ENCODE measurements at regions not wholly inside any gene's neighbourhood (a gene's known extent, or its start where the extent isn't known, plus 50 kb on each side); places are given as distances from the start of the nearest gene placed in this dataset.
"Not testable (repeated sequence)": the region's sequence is repeated elsewhere in the genome, so short reads cannot be mapped to it uniquely, and the experiment has no call there.

DNA sequence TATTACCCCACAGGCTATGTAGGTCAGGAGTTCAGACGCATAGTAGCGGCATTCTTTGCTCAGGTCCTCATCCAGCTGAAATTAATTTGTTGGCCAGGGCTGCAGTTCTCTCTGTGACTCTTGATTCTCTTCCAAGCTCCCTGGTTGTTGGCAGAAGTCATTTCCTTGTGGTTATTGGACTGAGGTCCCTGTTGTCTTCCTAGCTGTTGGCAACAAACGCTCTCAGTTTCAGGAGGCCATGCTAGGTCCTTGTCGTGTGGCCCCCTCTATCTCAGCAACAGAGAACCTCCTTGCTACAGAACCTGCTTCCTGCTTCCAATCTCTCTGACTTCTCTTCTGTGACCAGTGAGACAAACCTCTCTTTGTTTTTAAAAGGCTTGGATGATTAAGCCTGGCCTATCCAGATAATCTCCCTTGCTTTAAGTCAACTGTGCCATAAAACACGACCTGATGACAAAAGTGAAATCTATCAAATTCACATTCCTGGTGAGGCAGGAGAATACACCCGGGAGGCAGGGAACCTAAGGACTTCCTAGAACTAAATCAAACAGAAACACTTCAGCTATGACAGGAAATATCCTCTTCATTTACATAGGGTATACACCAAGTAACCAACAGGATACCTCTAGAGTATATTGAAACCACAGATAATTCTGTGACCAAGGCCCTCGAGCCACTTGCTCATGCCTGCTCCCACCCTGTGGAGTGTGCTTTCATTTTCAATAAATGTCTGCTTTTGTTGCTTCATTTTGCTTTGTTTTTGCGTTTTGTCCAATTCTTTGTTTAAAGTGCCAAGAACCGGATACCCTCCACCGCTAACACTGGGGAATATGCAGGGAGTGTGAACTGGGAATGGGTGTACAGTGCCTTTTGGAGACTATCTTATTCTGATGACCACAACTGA lies 196.0 kb downstream of the BTBD3 start:
- no peak for DNase-seq (ENCODE audit: low read depth in 3 of 3)

DNA sequence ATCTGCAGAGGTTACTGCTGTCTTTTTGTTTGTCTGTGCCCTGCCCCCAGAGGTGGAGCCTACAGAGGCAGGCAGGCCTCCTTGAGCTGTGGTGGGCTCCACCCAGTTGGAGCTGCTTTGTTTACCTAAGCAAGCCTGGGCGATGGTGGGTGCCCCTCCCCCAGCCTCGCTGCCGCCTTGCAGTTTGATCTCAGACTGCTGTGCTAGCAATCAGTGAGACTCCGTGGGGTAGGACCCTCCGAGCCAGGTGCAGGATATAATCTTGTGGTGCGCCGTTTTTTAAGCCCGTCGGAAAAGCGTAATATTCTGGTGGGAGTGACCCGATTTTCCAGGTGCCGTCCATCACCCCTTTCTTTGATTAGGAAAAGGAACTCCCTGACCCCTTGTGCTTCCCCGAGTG lies 211.4 kb downstream of the BTBD3 start:
- not testable (repeated sequence) for DNase-seq (ENCODE audit: low read depth in 3 of 3)

DNA sequence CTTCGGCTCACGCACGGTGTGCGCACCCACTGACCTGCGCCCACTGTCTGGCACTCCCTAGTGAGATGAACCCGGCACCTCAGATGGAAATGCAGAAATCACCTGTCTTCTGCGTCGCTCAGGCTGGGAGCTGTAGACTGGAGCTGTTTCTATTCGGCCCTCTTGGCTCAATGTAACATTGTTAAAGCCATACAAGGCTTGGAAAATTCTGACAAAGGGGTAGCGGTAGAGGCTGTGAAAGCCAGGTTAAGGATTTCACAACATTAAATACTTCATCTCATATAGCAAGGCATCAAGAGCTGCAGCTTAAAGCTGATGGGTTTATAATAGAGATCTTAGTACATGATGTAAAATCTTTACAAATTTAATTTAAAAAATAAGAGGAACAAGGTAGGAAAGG lies 211.8 kb downstream of the BTBD3 start:
- DNase-seq (ENCODE audit: low read depth in 3 of 3) = not testable (repeated sequence)

DNA sequence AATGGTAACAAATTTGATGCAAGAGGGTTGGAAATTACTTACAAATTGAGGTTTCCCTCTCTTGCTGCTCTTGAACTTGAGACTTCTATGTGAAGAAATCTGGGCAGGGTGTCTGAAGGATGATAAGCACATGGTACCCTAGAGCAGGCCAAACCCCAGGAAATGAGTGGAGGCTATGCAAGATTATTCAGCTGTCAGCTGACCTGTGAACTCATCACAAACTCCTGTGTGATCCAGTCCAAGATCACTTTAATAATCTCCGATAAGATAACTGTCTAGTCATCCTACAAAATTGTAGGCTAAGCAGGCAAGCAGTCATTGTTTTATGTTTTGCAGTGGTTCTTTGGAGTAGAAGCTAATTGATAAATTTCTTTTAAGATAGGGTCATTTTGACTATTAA lies 213.1 kb downstream of the BTBD3 start:
- no peak for DNase-seq (ENCODE audit: low read depth in 3 of 3)

DNA sequence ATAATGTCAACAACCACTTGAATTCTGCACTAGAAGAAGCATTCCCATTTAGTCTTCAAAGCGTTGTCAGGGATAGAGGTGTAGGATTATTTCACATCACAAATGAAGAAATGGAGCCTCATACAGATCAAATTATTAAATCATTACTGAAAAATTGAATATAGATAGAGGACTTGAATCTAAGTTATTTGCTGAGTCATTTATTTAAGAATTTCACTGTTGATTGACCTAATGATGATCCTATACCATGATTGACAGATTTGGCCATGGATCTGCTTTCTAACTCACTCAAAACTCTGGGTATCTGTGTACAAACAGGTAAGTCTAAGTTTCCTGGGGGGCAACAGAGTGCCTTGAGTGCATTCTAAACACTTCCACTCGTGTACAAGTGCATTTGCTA lies 215.9 kb downstream of the BTBD3 start:
- DNase-seq (ENCODE audit: low read depth in 3 of 3) = no peak

DNA sequence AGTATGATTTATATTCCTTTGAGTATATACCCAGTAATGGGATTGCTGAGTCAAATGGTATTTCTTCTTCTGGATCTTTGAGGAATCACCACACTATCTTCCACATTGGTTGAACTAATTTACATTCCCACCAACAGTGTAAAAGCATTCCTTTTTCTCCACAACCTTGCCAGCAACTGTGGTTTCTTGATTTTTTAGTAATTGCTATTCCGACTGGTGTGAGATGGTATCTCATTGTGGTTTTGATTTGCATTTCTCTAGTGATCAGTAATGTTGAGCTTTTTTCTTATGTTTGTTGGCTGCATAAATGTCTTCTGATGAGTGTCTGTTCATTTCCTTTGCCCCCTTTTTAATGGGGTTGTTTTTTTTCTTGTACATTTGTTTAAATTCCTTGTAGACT lies 228.3 kb downstream of the BTBD3 start:
- DNase-seq (ENCODE audit: low read depth in 3 of 3) = not testable (repeated sequence)

DNA sequence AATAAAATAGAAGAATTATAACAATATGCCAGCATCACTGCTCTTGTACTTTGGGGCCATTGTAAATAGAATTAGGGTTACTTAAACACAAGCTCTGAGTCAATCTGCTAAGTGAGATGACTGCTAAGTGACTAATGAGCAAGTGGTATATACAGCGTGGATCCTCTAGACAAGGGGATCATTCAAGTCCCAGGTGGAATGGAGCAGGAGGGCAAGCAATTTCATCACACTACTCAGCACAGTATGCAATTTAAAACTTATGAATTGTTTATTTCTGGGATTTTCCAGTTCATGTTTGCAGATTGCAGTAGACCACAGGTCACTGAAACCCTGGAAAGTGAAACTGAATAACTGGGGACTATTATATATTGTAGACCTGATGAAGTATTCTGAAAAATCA lies 235.3 kb downstream of the BTBD3 start:
- DNase-seq (ENCODE audit: low read depth in 3 of 3) = no peak

DNA sequence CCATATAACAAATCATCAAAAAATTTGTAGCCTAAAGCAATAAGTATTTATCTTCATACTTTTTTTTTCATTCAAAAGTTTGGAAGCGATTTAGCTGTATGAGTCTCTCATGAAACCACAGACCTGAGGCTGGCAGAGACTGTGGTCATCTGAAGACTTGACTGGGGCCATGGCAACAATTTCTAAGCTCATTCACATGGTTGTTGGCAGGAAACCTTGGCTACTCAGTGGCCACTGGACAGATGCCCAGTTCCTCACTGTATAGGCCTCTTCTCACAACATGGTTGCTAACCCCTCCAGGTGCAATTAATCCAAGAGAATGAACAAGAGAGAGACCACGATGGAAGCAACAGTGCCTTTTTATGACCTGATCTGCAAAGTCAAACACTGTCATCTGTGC lies 235.9 kb downstream of the BTBD3 start:
- DNase-seq (ENCODE audit: low read depth in 3 of 3) = no peak

DNA sequence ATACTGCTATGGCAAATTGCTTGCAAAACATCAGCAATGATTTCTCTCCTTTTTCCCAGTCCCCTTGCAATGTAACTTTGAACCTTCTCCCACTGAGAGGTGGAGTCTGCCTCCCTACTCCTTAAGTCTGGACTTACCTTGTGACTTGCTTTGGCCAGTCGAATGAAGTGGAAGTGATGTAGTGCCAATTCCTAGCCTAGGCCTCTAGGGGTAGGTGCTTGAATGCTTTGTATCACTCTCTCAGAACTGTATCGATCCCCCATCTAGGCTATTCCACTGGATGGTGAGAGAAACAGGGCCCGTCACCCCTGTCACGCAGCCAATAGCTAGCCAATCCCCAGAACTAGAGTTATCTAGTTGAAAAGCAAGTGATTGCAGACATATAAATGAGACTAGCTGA lies 238.6 kb downstream of the BTBD3 start:
- DNase-seq (ENCODE audit: low read depth in 3 of 3) = no peak

DNA sequence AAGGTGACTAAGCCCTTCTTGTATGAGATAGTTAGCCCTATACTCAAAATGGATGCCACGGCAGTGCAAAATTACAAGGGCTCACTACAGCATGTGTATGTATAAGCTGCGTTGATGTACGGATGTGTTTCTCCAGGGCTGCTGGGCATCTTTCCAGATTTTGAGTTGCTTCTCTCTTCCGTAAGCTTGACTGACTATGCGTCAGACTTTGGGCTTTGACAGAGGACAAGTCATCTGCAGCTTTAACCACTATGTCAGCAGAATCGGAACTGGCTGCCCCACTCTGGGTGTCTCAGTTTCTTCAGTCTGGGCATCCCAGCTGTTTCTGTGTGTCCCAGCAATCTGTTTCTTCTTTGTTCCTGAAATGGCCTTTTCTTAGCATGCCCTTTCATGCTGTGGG lies 241.6 kb downstream of the BTBD3 start:
- no peak for DNase-seq (ENCODE audit: low read depth in 3 of 3)

DNA sequence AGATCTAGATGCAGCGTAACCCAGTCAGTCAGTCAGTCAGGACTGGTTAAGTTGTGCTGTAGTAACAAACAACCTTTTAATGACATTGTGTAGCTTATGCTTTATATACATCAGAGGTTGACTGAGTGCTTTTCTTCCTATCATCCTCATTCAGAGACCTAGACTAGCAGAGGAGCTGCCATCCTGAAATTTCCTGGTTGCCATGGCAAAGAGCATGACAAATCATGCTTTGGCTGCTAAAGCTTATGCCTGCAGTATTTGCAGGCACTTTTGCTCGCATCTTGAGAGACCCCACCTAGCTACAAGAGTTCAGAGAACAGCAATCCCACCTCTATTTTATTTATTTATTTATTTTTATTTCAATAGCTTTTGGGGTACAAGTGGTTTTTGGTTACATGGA lies 244.0 kb downstream of the BTBD3 start:
- DNase-seq (ENCODE audit: low read depth in 3 of 3) = no peak

DNA sequence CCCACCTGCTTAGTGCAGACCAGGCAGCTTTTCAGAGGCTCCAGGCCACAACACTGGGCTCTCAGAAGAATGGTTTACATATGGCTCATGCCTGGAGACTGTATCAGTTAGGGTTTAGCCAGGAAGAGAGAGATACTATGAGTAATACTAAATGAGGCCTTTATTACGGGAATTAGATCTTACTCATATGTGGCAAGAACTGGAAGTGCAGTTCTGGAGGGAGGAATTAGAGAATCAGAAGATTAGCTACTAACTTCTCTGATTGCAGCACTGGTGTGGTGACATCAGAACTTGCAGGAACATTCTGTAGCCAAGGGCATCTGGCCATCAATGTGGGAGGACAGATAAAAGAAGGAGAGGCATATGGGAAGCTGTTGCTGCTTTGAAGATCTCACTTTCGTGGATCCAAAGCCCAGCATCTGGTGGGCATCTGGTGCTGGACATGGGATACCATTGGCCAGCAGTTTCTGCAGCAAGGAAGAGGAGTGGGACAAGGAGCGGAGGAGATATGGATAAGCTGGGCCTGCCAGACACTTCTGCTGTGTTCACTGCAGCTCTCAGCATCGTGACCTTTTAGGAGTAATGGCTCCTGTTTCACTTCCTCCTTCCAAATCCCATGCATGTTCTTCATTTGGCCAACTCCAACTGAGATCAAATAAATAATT lies 248.5 kb downstream of the BTBD3 start:
- no peak for DNase-seq (ENCODE audit: low read depth in 3 of 3)

DNA sequence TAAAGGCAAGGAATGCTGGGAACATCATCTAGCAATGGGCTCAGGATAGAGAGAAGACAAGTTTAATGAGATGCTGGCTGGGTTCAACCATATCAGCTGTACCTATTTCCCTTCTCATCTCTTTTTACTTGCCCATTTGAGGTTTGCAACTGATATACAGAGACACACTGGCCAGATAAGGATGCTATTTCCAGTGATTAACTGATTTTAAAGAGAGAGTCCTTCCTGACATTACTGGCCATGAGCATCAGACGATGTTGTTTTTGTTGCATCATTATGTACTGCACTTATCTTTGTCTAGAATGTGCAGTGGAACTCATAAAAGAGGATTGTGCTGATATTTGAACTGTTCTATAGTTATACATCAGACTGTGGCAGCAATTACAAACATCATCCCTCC lies 252.7 kb downstream of the BTBD3 start:
- DNase-seq (ENCODE audit: low read depth in 3 of 3) = no peak

DNA sequence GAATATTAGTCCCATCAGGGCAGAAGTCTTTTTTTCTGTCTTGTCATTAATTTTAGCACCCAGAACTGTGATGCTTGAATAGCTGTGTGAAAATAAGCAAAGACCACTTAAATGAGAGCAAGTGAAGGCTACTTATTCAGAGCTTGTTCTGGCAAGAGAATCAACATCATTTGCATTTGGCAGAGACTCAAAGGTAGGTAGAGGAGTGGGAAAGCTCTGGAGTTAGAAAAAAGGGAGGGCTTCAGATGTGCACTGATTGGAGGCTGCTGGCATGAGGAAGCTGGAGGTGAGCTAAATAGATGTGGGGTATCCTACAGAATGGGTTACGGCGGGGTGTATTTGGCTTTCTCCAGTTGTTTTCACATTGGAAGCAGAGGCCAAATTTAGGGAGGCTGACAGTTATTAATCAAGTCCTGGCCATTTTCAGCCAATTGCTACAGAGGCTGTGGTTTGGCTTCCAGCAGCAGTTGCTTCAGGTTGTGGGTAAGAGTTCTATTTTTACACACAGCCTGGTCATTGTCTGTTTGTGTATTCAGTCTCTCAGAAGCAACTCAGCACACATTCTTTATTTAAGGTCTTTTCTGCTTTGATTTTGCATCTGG lies 254.3 kb downstream of the BTBD3 start:
- DNase-seq (ENCODE audit: low read depth in 3 of 3) = no peak

DNA sequence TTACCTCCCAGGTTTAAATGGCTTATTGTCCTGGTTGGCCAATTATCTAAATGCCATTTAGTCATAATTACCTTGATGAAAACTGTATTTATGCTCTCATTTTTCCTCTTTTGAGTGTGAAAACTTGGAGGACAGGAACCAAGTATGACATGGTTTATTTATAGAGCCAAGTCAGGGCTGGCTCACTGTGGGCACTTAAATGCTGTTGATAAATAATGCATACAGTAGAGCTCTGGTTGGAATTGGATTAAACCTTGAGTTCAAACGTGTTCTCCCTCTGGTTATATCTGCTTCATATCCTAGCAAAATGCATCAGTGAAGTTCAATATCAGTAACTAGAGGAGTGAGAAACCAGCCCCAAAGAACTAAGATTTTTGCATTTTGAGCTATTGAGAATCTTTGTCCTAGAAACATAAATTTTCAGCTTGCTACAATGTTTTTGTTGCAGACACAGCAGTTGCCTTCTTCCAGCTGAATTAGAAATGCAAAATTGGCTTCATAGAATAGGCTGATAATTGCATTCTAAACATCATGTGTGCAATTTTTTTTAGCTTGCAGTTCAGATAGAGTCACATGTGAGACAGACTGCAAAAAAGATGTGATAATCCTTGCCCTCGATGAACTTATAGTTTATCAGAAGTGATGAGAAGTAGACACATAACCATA lies 255.8 kb downstream of the BTBD3 start:
- no peak for DNase-seq (ENCODE audit: low read depth in 3 of 3)

DNA sequence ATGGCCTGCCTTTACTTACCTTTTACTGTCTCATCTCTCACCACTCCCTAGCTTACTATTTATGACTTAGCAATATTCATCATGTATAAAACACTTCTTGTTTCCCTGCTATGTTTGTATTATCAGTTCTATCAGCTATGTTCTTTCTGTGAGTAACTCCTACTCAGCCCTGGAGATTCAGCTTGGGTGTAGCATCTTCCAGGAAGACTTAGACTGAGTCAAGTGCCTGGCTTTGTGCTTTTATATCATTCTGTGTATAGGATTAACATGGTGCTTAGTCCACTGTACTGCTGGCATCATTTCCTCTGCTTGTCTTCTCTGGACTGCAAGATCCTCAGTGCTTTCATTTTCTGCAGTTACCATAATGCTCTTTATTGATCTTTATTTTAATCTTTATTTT lies 257.8 kb downstream of the BTBD3 start:
- DNase-seq (ENCODE audit: low read depth in 3 of 3) = no peak

DNA sequence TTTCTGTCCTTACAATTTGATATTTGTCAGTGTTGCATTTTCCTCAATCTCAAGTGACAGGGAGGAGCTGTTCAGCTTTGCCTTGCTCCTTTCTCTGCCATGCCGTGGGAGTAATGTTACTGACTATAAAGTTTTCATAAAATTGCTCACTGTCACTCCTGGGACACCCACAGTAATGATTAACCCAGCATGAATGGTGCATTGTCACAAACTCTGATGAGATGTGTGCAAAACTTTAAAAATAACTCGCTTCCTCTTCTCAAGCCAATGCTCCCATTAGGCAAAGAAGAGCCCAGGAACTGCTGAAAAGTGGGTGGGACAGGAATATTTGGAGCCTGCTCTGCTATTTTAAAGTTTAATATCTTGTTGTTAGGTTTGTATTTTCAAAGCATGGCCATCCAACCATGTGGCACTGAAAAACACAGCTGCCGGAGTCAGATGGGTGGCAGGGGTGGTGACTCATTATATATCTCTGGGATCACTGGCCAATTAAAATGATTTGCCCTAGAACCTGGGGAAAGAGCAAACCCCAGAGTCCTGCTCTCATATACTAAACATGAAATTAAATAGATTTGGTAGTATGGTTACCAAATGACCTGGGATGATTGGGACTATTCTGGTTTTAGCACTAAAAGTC lies 260.1 kb downstream of the BTBD3 start:
- no peak for DNase-seq (ENCODE audit: low read depth in 3 of 3)

DNA sequence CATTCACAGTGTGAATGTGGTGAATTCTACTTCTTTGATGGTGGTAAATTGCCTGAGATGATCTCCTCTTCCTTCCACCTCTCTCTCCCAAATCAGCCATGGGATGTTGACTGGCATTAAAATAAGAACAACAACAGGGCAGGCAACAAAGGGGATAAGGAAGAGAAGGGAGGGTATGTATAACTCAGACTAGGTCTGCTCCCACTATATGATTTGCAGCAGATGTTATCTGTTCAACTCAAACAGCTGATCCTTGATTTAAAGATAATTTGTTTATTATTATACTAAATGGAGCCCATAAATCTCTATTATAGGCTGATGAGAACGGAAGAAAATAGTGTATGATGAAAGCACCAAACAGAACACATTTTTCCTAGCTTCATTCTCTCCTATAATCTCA lies 262.0 kb downstream of the BTBD3 start:
- DNase-seq (ENCODE audit: low read depth in 3 of 3) = no peak

DNA sequence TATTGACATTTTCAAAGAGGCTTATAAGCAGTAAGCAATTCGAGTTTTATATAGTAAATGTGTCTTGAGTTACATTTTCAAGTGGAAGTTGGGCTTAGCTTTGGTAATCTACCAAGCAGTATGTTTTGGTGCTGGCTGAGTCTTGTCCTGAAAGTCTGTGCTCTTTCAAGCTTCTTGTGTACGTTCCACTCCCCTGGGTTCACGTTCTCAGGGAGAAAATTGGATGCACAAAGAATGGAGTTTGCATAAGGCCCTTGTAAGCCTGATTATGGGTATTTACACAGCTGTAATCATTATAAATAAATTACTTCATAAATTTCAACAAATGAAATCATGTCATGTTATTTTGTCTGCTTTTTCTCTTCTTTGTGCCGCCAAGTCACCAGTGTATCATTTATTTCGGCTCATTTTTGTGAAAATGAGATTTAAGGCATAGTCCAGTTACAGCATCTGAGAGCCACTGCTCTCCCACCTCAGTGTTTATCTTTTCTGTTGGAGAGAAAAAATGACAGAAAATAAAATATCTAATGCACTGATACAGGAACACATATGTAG lies 262.5 kb downstream of the BTBD3 start:
- no peak for DNase-seq (ENCODE audit: low read depth in 3 of 3)

DNA sequence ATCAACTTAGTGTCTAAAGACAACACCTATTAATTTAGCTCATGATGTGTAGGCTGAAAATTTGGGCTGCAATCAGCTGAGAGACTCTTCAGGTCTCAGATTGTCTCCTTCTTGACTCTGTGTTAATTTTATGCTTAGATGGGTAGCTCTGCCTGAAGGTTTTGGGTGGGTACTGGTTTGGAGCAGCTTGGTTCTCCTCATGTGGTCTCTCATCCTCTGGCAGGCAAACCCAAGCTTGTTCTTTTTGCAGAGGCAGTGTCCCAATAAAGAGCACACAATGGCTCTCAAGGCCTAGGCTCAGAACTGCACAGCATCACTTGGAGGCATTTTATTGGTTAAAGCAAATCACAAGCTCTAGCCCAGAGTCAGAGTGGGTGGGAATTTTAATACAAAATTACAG lies 280.6 kb downstream of the BTBD3 start:
- no peak for DNase-seq (ENCODE audit: low read depth in 3 of 3)

DNA sequence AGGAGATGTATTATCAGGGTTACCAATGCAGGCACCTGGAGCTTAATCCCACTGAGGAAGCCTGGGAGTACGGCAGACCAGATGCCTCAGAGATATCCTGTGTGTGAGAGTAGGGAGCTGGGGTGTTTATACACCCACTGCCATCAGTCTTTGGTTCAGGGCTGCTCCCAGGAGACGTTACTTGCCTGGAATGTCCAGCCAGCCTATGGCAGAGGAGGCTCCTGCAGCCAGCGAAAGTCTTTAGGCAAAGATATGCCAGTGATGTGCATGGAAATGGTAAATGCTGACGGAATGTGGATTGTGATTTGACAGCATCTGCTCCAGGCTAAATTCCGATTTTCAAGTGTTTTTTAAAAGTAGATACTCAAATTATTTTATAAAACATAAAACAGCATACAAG lies 282.0 kb downstream of the BTBD3 start:
- DNase-seq (ENCODE audit: low read depth in 3 of 3) = no peak

Data from stimulated activated CD4-positive, alpha-beta T cell treated with anti-CD3 and anti-CD28 coated beads, TNF-alpha, amount 100 ng/mL, for 24 hours (primary cell).